T47D (cell line): ENCODE measurements at regions not wholly inside any gene's neighbourhood (a gene's known extent, or its start where the extent isn't known, plus 50 kb on each side); places are given as distances from the start of the nearest gene placed in this dataset.
A peak's percentile ranks its signal among the peaks of the same experiment; 100 is the strongest.

Experiments
- DNase-seq, 2 experiments: peaks; one replicate each; pipeline versions ENCODE4 v3.0.0 to v3.0.0-alpha.2; 2011 to 2012; ENCODE audit warnings: low read depth in 1 of 2, low spot score in 1 of 2
- JUND ChIP-seq: IDR thresholded peaks from 2 replicates; pipeline ENCODE4 v1.6.1; 2012; ENCODE audit warnings: low read depth
- in situ Hi-C: cut with HindIII; loops from 2 replicates; pipeline ENCODE4 v1.10.0; 2016; ENCODE audit warnings: low sequenced_read_pairs, low pct_unique_long_range_greater_than_20kb

DNA sequence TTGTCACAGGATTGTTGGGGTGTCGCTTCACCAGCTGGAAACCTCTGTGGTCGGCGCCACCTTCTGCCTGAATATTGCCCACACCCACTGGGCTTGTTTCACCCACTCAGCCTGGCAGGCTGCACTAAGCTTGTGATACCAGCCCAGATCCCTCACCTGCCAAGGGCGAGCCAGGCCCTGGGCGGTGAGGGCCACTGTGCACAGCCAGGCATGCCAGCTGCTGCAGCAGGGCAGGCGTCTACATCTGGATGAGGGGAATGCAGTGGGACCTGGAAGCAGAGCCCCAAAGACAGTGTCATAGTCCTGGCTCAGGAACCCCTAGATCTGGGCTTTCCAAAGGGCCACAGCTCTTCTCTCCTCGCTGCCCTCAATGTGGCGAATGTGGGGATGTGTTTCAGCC lies 1307.5 kb downstream of the GRIK2 start:
- DNase-seq: no peak
- no peak for TF ChIP-seq JUND
- in situ Hi-C loops: no loop called here

DNA sequence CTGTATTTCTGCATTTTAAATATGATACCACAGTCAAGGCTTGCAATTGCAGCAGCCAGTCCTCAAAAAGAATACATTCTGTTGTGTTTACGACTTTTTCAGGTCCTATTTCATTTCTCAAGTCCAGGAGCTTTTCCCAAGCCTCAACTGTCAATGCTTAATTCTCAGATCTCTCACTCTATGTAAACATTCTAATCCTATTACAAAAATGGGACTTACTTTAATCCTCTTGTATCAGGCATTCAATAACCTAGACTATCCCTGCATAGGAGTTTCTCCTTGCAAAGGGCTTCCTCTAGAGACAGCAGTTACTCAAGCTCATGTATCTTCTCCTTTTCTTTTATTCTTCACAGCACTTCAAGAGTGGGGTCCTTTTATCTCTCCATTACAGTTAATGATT lies 1293.0 kb downstream of the GRIK2 start:
- no peak for TF ChIP-seq JUND
- no peak for DNase-seq
- in situ Hi-C loops: no loop called here

DNA sequence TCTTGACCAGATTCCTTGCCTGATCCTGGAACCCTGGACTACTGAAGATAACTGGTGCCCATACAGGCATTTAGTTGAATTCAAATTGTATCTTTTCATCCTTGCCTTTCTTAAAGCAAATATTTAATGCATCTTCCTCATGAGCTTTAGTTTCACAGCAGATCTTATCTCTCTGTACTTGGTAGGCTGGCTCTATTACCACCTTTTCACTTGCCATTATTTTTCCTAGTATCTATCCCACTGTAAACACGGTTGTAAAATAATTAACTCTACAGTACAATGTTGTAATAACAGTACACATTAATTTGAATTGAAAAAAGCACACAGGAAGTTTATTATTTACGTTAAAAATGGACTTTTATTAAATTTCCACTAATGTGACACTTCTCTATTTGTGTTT lies 1286.9 kb downstream of the GRIK2 start:
- in situ Hi-C loops: no loop called here
- no peak for TF ChIP-seq JUND
- no peak for DNase-seq

DNA sequence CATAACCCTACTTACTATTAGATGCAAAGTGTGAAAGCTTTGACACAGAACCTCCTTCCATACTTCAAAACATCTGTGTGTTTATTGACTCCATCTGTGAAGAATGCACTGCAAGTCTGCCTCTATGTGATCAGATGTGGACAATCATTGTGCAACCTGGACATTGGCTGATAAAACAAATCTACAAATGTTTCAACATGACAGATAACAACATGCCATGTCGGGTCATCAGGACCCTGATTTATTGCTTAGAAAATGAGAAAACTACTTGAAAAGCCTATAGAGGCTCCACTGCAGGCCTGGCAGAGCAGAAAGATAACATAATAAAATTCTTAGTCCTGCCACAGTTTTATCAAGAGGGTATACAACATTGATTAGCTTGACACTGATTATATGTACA lies 1286.4 kb downstream of the GRIK2 start:
- DNase-seq: no peak
- no peak for TF ChIP-seq JUND
- in situ Hi-C loops: no loop called here

DNA sequence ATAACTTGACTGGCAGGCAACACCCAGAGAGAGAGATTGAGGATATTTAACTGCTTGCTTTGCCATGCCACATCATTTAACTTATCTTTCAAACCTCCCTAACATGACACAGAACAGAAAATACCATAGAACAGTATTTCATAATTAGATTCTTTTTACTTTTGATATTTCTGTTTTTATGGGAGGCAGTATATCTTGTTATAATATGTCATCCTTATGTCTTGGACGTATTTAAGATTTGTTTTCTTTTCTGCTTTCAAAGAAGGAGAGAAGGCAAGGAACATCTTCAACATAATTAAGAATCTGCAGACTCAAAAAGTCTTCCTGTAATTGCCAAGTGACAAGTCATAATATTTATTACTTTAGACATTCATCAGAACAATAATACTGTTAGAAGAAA lies 1283.7 kb downstream of the GRIK2 start:
- no peak for TF ChIP-seq JUND
- no peak for DNase-seq
- in situ Hi-C loops: no loop called here

DNA sequence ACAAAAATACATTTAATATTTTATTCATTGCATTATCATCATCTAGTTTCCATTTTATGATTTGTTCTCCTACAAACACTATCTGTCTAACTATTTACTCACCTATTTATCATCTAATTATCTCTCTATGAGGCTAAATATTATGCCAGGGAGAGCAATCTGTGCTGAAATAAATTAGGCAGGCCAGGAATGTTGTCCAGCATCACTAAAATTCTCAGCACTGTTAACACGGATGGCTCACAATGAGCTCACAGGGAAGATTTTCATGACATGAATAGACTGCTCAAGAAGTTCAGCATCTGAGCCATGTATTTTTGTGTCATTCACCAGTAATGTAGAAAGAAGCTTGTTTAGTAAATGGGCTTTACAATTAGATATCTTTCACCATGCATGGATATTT lies 1277.2 kb downstream of the GRIK2 start:
- no peak for TF ChIP-seq JUND
- DNase-seq: no peak
- in situ Hi-C loops: no loop called here

DNA sequence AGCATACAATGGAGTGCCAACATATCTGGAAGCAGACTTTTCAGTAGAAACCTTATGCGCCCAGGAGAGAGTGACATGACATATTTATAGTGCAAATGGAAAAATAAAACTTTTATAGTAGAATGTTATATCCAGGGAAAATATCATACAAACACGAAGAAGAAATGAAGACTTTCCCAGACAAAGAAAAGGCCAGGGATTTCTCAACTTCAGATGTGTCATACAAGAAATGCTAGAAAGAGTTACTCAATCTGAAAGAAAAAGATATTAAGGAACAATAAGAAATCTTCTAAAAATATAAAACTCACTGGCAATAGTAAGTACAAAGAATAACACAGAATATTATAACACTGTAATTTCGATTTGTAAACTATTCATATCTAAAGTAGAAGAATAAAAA lies 1269.3 kb downstream of the GRIK2 start:
- no peak for TF ChIP-seq JUND
- in situ Hi-C loops: no loop called here

DNA sequence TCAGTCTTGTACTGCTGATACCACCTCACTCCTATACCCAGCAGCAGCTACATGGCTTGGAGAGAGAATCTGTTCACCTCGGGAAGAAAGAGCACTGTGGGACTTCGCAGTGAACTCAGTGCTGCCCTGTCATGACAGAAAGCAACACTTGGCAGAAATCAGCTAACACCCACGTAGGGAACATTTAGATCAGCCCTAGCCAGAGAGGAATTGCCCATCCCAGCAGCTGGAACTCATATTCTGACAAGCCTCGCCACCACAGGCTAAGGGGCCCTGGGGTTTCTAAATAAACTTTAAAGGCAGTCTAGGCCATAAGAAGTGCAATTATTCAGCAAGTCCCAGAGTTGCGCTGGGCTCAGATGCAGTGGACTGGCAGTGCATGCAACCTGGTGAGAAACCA lies 1266.8 kb downstream of the GRIK2 start:
- TF ChIP-seq JUND: no peak
- in situ Hi-C loops: no loop called here
- no peak for DNase-seq

More for the DNA sequence above, 1269.3 kb downstream of the GRIK2 start:
- no peak for DNase-seq

DNA sequence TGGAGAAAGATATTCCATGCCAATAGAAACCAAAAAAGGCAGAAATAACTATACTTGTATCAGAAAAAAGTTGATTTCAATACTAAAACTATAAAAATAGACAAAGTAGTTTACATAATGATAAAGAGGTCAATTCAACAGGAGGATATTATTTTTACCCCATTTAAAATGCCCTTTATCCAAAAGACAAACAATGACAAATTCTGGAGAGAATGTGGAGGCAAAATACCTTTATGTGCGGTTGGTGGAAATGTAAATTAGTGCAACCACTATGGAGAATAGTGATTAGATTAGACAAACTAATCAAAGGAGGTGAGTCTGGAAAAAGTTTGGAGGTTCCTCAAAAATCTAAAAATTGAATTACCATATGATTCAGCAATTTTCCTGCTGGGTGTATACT lies 1262.3 kb downstream of the GRIK2 start:
- DNase-seq: no peak
- in situ Hi-C loops: no loop called here
- TF ChIP-seq JUND: no peak

DNA sequence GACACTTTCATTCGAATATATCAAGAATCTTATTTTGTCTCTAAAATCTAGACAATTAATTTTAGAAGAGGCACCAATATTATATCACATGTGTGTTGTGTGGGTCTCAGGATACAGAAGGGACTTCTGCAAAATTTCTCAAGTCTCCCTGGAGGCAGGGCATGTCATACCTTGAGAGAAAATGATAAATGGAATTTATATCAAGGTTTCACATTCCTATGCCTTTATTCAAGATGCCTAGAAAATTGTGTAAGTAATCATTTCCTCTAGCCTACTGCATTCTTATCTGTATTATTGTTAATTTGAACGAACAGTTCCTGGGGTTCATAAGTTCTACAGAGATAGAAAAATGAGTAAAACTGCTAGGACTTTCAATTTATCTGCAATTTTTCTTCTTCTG lies 1247.9 kb downstream of the GRIK2 start:
- no peak for TF ChIP-seq JUND
- in situ Hi-C loops: no loop called here
- DNase-seq: no peak

DNA sequence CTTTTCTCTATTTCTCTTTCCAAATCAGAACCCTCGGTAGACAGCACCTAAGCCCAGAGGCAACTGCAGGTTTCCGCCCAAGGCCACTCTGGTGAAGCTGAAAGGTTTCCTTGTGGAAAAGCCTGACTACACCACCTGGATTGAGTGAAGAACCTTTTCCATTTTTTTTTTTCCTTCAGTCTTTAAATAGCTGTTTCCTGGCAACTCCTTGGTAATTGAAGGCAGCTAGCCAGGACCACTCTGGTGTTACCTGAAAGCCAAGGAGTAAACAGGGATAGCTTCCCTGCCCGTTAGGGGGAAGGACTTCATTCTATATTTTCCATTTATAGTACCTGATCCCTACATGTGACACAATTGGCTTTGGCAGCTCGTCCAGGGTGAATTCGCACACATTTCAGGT lies 1238.4 kb downstream of the GRIK2 start:
- in situ Hi-C loops: no loop called here
- DNase-seq: no peak
- TF ChIP-seq JUND: no peak

DNA sequence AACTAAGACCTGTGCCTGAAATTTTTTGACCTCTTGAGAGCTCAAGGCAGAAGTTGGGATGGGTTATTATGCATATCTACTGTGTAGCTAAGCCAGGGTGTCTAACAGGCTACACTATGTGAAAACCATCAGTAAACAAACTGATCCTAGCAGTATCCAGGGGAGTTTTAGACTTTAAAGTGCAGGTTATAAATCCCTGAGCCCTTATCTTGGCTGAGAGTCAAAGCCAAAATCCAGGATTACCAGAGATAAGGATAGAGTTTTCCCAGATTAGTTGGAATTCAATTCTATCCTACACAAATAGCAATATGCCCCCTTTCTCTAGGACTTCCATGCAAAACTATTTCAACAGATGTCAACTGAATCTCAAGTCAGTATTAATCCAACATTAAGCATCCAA lies 1229.7 kb downstream of the GRIK2 start:
- in situ Hi-C loops: no loop called here
- no peak for DNase-seq
- TF ChIP-seq JUND: no peak

DNA sequence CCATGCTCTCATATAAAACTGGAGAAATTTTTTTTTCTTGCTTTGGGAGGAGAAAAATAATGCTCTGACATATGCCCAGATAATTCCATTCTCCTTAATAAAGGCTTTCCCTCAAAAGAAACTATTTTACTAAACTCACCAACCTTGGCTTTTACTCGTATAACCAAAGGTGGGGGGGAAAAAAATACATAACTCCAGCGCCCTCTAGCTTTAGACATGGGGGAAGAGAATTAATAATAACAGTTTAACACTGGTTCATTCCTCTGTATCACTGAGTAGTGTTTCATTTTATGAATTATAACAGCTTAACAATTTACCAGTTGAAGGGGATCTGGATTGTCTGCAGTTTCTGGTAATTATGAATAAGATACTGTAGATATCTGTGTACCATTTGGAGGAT lies 1226.1 kb downstream of the GRIK2 start:
- TF ChIP-seq JUND: no peak
- peak; percentile 0 to 35 for DNase-seq
- in situ Hi-C loops: no loop called here

DNA sequence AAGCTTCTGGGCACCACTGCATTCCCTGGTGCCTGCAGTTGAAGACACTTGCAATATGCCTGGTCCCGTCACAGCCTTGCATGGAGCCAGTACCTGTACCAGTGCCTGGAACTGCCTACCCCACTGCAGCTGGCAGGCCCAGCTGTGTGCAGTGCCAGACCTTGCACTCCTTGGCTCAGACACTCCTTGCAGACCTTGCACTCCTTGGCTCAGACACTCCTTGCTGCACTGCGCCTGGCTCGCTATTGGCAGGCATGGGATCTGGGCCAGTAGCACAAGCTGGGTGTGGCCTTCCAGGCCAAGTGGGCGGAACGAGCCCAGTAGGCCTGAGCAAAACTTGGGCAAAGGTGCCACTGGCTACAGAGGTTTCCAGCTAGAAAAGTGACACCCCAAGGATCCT lies 1189.1 kb downstream of the GRIK2 start:
- TF ChIP-seq JUND: no peak
- in situ Hi-C loops: no loop called here
- DNase-seq: no peak

DNA sequence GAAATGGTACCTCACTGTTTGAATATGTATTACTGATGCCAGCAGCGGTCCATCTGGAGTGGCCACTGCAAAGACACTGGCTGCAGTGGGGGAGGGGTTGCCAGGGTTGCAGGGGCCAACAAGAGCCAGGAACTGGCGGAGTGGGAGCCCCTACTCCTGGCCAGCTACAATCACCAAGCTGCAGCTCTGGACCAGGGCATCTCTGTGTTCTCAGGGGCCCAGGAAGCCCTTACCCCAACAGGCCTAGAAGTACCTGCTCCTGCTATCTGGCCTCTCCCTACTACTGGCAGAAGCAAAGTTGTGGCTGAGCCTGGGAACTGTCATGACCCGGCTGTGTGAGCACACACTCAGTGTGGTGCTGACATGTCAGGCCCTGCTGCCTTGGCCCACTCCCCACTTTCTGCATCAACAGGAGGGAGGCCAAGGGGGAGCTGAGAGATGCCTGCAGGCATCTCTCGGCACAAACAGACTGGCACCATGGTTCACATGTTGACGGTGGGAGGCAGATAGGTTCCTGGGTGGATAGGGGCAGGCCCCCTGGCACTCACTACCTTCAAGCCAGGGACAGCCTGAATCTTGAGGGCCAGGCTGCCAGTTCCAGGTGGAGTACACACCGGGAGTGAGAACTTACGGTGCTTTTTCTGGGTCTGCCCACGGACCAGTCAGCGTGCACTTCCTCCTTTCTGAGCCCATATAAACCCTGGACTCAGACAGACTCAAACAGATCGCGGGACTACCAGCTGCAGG lies 1188.0 kb downstream of the GRIK2 start:
- in situ Hi-C loops: no loop called here
- DNase-seq: no peak
- no peak for TF ChIP-seq JUND
